ENCODE measurements at regions not wholly inside any gene's neighbourhood (a gene's known extent, or its start where the extent isn't known, plus 50 kb on each side); places are given as distances from the start of the nearest gene placed in this dataset.

DNA sequence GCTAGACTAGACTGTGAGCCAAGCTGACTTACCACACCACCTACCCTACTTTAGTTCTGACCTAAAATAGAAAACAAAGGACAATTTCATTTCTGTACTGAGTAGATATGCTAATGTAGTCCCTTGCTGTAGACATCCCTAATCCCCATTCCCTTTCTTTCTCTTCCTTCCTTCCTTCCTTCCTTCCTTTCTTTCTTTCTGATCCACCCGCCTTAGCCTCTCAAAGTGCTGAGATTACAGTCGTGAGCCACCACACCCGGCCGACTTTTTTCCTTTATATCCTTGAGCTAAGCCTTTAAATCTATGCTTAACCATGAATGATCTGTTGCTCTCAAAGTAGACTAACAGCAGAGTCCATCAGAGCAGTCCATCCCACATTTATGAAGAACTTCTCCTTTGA, 465.0 kb downstream of the SLITRK6 start:
- no peak for DNase-seq (ENCODE audit: low spot score)
- TF ChIP-seq, protein P1, sequence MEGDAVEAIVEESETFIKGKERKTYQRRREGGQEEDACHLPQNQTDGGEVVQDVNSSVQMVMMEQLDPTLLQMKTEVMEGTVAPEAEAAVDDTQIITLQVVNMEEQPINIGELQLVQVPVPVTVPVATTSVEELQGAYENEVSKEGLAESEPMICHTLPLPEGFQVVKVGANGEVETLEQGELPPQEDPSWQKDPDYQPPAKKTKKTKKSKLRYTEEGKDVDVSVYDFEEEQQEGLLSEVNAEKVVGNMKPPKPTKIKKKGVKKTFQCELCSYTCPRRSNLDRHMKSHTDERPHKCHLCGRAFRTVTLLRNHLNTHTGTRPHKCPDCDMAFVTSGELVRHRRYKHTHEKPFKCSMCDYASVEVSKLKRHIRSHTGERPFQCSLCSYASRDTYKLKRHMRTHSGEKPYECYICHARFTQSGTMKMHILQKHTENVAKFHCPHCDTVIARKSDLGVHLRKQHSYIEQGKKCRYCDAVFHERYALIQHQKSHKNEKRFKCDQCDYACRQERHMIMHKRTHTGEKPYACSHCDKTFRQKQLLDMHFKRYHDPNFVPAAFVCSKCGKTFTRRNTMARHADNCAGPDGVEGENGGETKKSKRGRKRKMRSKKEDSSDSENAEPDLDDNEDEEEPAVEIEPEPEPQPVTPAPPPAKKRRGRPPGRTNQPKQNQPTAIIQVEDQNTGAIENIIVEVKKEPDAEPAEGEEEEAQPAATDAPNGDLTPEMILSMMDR (IDR thresholded peaks at IDR 0.05), result no peak
- ATAC-seq (ENCODE audit: low FRiP score), result no peak

DNA sequence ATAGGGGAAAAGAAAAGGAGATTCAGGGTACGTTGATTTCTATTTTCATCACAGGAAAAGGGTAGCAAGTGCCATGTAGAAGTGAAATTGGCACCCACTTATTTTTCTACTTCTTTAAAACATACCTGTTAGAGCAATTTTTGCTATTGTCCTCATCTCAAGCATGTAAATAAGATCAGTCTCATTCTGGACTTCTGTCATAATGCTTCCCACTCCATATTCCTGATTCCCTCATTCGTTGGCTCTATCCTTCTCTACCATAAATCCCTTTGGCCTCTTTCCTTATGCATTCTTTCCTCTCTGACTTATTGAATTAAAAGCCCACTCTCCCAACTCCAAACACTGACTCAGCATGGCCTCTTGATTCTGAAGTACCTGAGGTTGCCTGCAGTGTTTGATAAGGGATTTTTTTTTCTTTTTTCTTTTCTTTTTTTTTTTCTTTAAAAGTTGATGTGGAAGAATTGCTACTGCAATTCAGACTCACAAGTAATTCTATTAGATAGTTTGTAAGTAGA, 465.7 kb downstream of the SLITRK6 start:
- ATAC-seq (ENCODE audit: low FRiP score), result no peak
- TF ChIP-seq, protein P1 (IDR thresholded peaks at IDR 0.05), result no peak
- DNase-seq (ENCODE audit: low spot score), result no peak

DNA sequence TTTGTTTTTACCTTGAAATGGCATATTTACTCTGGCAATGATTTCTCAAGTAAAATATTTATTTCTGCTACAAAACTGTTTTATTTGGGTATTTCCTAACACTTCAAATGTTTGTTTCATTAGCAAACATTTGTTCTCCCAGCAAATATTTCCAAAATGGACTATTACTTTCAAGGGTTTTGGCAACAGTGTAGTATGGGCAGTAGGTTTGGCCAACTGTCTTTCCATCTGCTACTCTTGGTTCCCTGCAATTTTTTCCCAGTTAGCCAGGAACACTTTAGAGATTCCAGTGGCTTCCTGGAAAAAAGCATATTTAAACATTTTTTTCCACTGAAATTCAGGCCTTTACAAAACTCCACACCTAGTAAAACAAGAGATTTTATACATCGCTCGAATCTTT, 466.6 kb downstream of the SLITRK6 start:
- TF ChIP-seq, protein P1 (IDR thresholded peaks at IDR 0.05), result no peak
- DNase-seq (ENCODE audit: low spot score) (no peak), ATAC-seq (ENCODE audit: low FRiP score) (no peak)

DNA sequence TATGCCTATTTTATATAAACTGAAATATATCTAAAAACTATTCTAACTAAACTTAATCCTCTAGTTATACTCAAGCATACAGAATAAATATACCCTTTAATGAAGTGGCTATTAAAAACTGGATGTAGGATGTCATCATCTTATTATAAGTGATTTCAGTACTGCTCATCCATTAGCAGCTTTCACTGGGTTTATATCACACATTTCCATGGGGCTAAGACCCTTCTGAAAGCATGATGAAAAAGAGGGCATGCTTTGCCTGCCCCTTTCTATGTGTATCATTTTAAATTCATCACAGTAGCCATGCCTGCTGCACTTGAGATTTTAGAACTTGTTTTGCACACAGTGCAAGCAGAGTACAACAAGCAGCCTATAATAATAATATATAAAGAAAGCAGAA, 477.5 kb downstream of the SLITRK6 start:
- ATAC-seq (ENCODE audit: low FRiP score) (no peak), DNase-seq (ENCODE audit: low spot score) (no peak)
- TF ChIP-seq, protein P1 (IDR thresholded peaks at IDR 0.05), result no peak

DNA sequence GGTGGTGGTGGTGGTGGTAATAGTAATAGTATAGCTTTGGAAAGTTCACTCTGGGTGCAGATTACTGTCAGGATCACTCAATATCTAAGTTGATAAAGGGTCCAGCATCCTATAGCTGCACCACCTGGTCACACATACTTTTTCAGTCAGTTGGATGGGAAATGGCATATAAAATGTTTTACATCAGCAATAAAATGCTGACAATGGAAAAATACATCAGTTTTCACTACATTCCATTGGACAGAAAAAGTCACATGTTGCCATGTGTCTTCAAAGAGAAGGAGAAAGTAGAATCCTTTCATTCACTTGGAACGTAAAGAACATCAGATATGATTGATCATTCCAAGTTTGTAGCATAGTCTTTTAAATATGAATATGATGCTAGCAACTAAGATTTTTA, 481.4 kb downstream of the SLITRK6 start:
- ATAC-seq (ENCODE audit: low FRiP score) (no peak), DNase-seq (ENCODE audit: low spot score) (no peak)
- TF ChIP-seq, protein P1 (IDR thresholded peaks at IDR 0.05), result no peak

DNA sequence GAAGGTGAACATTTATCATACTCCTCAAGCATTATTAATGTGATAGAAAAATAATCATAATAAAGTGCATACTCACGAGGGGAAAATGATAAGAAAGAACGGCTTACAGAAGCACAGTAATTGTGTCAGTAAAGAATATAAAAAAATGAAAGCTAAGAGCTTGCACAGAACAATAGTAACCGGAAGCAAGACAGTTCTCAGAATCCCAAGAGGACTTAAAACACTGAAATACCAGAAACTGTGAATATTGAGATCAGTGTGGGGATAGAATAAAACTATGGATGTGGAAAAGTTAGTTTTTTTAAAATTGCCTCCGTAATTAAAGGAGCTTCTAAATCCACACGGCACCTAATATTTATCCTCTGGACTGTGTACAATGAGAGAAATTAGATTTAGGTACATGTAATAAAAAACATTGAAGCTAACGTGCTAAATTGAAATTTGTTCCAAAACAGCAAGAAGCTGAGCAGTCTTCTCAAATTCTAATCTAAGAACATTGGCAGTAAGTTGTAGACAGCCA, 482.7 kb downstream of the SLITRK6 start:
- ATAC-seq (ENCODE audit: low FRiP score) (no peak), DNase-seq (ENCODE audit: low spot score) (no peak)
- TF ChIP-seq, protein P1 (IDR thresholded peaks at IDR 0.05), result no peak

DNA sequence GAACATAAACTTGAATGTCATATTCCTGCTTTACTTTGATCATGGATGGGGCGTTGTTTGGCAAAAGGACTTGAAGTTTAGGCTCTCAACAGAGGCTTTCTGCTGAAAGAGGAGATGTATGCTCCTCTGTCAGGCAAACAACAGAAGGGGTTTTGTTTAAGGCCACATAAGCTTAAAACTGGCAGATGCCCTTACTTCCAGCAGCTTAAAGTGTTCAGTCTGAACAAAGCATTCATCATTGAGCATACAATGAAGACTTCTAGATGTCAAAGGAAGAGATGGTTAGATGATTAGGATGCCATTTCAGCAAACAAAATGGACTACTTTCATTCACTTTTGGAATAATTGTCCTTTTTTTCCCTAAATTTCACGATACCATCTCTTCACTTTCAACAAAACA, 484.5 kb downstream of the SLITRK6 start:
- ATAC-seq (ENCODE audit: low FRiP score) (no peak), DNase-seq (ENCODE audit: low spot score) (no peak)
- TF ChIP-seq, protein P1 (IDR thresholded peaks at IDR 0.05), result no peak

All from omental fat pad (tissue), 3 donors.